ENCODE measurements at regions not wholly inside any gene's neighbourhood (a gene's known extent, or its start where the extent isn't known, plus 50 kb on each side); places are given as distances from the start of the nearest gene placed in this dataset.
"Not testable (repeated sequence)": the region's sequence is repeated elsewhere in the genome, so short reads cannot be mapped to it uniquely, and the experiment has no call there.

DNA sequence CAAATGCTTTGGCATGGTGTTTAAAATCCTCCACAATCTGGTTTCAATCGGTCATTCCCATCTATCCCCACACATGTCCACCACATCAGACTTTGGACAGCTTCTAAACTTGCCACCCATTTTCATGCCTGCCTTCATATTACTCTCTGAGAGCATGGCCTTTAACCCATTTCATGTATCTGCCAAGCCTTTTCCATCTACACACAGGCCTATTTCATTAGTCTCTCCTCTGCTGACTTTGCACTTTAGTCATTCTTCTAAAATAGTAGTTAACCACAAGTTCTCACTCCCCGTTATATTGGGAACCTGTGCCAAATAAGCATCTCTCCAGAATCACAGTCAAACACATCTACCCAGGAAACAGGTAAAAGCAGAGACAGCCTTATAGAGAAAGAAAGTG, 142.2 kb downstream of the MZT1 start:
- no peak for DNase-seq

GRCh38 chr13:72571191-72571590, 156.2 kb downstream of the MZT1 start:
- no peak for DNase-seq

GRCh38 chr13:72570019-72570418, 157.4 kb downstream of the MZT1 start:
- DNase-seq: no peak

DNA sequence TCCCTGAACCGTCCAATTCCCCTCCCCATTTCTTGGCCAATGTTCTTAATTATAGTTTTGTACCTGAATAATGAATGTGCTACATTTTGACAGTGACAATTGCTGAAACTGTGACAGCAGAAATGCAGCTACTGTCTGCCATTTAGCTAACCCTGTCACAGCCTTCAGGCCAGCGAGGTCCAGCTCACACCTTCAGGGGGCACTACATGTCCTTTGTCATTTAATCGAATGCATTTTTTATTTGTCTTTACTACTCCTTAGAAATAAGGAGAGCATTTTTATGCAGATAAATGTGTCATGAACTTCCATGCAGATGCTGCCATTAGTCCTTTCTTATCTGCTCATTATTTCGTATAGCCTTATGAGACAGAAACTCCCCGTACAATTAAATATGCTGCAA, 159.9 kb downstream of the MZT1 start:
- no peak for DNase-seq

DNA sequence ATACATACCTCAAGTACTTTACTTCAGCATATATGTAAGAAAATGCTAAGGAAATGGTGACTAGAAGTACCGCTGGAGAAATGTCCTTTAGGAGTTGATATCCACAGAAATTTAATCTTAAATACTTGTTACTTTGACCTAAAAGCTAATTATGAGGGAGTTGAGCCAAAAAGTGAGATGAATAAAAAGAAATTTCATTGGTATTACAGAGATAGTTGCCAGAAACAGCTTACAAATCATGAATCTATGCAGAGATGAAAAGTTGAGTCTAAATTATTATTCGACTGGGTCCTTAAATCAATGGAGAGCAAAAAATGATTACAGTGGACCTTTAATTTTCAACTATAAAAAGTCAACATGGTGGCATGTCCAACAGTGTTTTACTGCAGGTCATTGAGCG, 160.9 kb downstream of the MZT1 start:
- no peak for DNase-seq

DNA sequence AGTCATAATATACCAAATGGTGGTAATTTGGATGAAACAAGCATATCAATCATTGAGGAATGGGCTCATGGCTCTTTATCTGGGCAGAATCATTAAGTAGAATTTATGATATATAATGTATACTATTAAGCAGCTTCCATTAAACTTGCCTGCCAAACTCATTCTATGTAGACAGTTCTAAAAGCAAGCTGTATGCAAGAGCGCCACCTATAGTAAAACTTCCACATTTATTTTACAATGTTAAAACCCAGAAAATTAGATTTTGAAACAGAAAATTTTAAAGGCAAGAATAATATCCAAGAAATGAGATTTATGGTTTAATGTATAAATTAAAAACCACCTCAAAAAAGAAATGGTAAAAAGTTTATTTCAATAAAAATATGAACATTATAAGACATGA, 161.5 kb downstream of the MZT1 start:
- no peak for DNase-seq

DNA sequence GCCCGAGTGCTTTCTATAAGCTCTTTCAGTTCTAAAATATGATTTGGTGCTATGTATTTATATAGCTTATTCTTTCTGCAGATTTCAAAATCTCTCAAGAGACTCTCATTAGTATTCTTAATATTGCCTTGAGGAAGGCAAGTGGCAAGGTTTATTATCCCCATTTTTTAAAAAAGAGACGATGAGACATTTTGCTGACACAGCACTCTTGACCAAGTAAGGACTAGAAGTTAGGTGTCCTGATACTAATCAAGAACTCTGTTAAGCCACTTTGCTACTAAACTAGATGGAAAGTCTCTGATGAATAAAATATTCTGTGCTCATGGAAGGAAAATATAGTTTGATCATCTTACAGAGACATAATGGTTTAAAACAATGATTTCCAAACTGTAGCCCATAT, 164.7 kb downstream of the MZT1 start:
- no peak for DNase-seq

GRCh38 chr13:72561791-72562190, 165.6 kb downstream of the MZT1 start:
- no peak for DNase-seq

DNA sequence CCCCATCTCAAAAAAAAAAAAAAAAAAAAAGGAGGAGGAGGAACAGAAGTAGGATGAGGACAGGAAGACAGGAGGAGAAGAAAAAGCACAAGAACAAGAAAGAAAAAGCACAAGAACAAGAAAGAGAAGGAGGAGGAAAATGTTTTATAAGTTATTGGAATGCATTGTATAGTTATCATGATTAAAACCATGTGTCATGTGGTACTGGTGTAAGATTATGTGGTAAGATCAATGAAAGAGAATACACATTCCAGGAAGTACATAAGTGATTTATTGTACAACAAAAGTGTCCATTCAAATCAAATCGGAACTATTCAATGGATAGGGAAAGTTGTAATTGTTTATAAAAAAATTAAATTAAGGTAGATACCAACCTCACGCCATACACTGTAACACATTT, 167.7 kb downstream of the MZT1 start:
- DNase-seq: no peak

DNA sequence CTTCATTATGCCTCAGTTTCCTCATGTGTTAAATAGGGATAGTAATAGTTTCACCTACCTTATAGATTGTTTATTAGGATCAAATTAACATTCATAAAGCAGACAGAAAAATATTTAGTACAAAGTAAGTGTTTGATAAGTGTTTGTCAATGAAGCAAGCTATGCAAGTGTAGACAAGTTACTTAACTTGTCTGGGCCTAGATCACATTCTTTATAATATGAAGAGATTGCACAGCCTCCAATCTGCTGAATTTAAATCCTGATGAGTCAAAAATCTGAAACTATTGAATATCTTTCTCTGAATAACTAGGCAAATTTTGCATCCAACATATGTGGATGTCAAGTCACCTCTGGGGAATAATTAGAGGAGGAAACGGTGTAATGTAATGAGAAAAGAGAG, 170.5 kb downstream of the MZT1 start:
- DNase-seq: no peak

DNA sequence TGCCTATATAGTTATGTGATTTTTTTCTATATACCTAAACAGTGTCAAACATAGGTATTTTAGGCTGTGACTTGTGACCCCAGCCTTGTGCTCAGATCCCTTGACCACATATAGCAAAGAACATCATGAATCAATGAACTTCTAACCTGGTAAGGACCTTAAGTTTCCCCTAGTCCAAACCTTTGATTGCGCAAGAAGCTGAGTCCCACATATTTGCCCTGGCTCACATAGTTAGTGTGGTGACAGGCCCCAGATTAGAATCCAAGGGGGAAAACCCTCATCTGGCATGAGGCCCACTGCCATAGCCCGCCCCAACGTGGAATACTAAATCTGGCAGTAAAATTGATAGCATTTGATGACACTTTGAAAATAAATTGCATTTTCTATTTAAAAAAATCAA, 171.8 kb downstream of the MZT1 start:
- DNase-seq: no peak

DNA sequence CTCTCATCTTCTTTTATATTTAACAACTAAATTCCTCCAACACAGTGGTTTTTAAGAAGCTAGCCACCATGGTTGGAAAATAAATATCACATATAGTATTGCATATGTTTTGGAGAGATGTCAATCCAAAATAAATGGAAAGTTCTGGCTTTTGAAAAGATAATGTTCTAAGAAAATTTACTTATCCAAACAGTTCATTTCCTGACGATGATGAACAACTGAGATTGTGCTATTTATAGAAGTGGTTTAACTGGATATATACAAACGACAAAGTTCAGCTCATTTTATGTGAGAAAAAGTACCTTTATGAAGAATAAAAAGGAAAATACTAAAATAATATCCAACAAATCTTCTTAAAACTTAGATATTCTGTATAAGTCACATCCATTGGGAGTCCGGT, 174.7 kb downstream of the MZT1 start:
- no peak for DNase-seq

GRCh38 chr13:72545895-72546294, 181.5 kb downstream of the MZT1 start:
- not testable (repeated sequence) for DNase-seq

- DNase-seq: no peak
Observed at GRCh38 chr13:72545030-72545719, 182.3 kb downstream of the MZT1 start.

DNA sequence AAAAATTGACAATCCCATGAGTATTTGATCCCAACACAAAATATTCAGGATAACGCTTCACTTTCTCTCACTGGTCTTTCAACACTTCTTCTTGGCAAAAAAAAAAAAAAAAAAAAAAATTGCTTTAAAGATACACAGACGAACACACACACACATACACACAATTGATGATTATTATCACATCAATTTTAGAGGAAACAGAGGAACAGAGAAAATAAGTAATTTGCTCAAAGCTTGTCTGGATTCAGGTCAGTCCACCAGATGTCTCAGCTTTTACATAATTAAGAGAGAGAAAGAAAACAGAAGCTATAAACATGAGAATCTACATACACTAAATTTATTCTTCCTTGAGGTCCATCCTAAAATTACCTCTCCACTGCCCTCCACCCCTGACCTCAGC, 183.4 kb downstream of the MZT1 start:
- no peak for DNase-seq

DNA sequence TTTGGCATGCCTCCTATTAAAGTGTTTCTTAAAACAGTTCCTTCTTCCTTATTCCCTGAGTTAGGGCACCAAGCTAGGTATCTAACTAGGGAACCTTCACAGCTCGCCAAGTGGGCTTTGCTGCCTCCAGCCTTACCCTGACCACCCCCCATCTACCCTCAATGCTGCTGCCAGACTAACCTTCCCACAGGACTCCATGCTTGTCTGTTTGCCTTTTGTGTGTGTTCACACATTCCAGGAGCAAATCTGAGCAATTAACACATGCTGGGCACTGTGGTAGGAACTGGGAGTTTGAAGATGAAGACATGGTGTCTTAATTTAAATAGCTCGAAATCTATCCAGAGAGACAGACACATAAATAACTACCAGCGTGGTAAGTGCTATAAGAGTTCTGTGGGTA, 185.2 kb downstream of the MZT1 start:
- DNase-seq: no peak

GRCh38 chr13:72541674-72542073, 185.8 kb downstream of the MZT1 start:
- no peak for DNase-seq

DNA sequence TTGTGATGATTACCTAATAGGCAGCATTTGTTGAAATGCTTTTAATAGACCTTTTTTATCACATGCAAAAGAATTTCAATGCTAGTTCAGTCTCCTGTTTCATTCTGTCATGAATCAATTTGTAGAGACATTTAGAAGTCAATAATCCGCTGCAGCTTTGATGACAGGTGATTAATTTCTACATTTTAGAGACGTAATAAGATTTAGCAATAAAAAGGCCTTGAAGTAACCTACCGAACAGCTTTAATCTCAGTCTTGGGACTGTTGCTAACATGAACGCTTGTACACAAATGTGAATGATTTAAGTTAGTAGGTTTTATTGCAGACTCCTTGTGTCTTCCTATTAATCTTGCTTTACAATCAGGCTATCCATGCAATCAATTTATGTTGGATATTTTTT, 186.5 kb downstream of the MZT1 start:
- DNase-seq: no peak

DNA sequence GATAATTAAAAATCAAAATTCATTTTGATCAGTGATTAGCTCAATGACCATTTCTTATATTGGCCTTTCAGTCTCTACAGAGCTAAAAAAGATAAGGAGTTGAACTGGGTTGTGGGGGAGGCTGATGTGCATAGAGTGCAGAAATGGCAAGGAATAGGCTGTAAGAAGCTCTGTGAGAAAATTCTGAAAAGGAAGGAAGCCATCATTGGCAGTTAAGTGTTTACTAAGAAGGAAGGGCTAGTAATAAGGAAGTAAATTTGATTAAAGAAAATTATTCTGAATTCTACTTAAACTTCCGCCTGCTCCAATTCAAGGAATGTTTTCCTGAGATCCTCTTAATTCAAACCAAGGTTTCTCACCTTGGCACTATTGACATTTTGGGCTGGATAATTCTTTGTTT, 187.5 kb downstream of the MZT1 start:
- DNase-seq: no peak

DNA sequence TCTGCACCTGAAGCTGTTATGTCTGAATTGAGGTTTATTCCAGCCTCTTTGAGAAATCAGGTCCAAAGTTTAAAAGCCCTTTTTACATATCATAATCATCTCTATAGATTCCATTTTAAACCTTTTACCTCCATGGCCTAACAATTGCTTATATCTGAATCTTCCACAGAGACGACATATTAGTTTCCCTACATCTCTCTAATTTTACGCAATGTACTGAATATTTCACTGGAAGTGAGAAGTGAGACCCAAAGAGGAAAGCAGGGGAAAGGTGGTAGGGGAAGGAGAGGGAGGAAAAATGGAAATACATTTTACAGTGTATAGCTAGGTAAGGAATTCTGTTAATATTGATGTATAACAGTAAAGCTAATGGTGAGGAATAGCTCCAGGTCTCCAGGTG, 189.6 kb downstream of the MZT1 start:
- no peak for DNase-seq

DNA sequence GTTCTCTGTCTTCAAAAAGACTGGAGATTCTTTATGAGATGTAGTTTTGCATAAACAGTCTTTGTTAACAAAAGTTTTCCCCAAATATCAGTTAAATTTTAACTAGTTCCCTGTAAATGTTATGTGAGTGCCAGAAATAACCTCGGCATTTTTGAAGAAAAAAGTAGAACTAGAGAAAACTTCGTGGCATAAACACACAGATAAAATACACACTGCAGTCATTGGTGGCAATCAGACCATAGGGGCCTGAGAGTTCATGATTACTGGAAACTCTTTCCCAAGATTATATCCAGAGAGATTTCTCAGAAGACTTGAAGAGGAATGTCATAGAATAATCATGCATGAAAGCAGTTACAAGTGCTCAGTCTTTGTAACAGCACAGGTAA, 190.0 kb downstream of the MZT1 start:
- DNase-seq: no peak

- DNase-seq: no peak
Observed at GRCh38 chr13:72536714-72537394, 190.6 kb downstream of the MZT1 start.

- DNase-seq: no peak
Observed at GRCh38 chr13:72534951-72535640, 192.3 kb downstream of the MZT1 start.

- DNase-seq: no peak
Observed at GRCh38 chr13:72530471-72530870, 197.0 kb downstream of the MZT1 start.
